ENCODE measurements at regions not wholly inside any gene's neighbourhood (a gene's known extent, or its start where the extent isn't known, plus 50 kb on each side); places are given as distances from the start of the nearest gene placed in this dataset.

DNA sequence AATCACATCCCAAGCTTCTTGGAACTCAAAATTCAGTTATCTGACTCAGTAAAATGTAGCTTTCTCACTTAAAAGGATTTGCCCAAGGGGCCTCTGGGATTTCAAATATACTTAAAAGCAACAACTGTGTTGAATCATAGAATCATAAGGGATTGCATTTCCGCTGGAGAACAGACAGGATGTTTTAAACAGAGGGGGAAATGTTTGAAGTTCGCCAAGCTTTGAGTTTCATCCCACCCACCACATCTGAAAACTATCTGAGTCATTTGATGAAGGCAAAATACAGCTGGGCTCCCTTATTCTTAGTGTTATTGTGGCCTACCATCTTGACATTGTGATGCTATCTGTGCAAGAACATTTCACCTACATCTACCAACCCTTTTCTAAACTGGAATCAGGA, 73.5 kb downstream of the PPP1R2C start:
- TF ChIP-seq POLR2A (IDR thresholded peaks at IDR 0.05), result no peak
- TF ChIP-seq, protein P1, sequence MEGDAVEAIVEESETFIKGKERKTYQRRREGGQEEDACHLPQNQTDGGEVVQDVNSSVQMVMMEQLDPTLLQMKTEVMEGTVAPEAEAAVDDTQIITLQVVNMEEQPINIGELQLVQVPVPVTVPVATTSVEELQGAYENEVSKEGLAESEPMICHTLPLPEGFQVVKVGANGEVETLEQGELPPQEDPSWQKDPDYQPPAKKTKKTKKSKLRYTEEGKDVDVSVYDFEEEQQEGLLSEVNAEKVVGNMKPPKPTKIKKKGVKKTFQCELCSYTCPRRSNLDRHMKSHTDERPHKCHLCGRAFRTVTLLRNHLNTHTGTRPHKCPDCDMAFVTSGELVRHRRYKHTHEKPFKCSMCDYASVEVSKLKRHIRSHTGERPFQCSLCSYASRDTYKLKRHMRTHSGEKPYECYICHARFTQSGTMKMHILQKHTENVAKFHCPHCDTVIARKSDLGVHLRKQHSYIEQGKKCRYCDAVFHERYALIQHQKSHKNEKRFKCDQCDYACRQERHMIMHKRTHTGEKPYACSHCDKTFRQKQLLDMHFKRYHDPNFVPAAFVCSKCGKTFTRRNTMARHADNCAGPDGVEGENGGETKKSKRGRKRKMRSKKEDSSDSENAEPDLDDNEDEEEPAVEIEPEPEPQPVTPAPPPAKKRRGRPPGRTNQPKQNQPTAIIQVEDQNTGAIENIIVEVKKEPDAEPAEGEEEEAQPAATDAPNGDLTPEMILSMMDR (IDR thresholded peaks at IDR 0.05), result no peak
